ENCODE measurements at regions not wholly inside any gene's neighbourhood (a gene's known extent, or its start where the extent isn't known, plus 50 kb on each side); places are given as distances from the start of the nearest gene placed in this dataset.

DNA sequence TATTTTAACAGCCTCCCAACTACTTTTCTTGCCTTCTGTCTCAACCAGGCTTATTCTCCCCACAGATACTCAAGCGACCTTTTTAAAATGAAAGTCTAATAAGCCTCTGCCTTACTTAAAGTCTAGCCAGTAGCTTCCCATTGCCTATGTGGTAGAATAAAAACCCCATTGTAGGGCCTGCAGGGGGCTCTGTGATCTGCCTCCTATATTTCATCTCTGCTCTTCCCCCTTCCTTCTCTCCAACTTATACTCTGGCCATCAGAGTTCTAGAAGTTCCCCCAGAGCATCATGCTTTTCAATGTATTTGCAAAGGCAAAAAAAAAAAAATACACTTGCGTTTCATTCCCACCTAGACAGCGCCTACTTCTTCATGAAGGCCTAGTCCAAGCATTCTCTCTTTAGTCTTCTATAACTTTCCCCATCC lies 167.7 kb upstream of the ADO start:
- DNase-seq (ENCODE audit: low read depth in 2 of 2) = peak in 1 of 2 donors; percentile 29
- H3K4me3 ChIP-seq (replicated peaks in 1 of 2; ENCODE audit: low read depth in 2 of 2, low read length in 2 of 2) = no peak overlapping the region
- TF ChIP-seq, protein P1, sequence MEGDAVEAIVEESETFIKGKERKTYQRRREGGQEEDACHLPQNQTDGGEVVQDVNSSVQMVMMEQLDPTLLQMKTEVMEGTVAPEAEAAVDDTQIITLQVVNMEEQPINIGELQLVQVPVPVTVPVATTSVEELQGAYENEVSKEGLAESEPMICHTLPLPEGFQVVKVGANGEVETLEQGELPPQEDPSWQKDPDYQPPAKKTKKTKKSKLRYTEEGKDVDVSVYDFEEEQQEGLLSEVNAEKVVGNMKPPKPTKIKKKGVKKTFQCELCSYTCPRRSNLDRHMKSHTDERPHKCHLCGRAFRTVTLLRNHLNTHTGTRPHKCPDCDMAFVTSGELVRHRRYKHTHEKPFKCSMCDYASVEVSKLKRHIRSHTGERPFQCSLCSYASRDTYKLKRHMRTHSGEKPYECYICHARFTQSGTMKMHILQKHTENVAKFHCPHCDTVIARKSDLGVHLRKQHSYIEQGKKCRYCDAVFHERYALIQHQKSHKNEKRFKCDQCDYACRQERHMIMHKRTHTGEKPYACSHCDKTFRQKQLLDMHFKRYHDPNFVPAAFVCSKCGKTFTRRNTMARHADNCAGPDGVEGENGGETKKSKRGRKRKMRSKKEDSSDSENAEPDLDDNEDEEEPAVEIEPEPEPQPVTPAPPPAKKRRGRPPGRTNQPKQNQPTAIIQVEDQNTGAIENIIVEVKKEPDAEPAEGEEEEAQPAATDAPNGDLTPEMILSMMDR (IDR thresholded peaks at IDR 0.05; ENCODE audit: low read depth, low read length) = peak; percentile 26

- DNase-seq (ENCODE audit: low read depth in 2 of 2) = peak; percentile 58 to 67
- TF ChIP-seq, protein P1 (IDR thresholded peaks at IDR 0.05; ENCODE audit: low read depth, low read length) = no peak
- peak overlapping the region; percentile 1 to 22 for H3K4me3 ChIP-seq (replicated peaks in 1 of 2; ENCODE audit: low read depth in 2 of 2, low read length in 2 of 2)
Observed at GRCh38 chr10:62637249-62638061, 167.1 kb upstream of the ADO start.

GRCh38 chr10:62638062-62638477 lies 166.4 kb upstream of the ADO start:
- DNase-seq (ENCODE audit: low read depth in 2 of 2) = peak; percentile 62 to 81
- TF ChIP-seq, protein P1 (IDR thresholded peaks at IDR 0.05; ENCODE audit: low read depth, low read length) = no peak
- H3K4me3 ChIP-seq (replicated peaks in 1 of 2; ENCODE audit: low read depth in 2 of 2, low read length in 2 of 2) = no peak overlapping the region

GRCh38 chr10:62639144-62639543 lies 165.4 kb upstream of the ADO start:
- TF ChIP-seq, protein P1 (IDR thresholded peaks at IDR 0.05; ENCODE audit: low read depth, low read length) = no peak
- no peak for DNase-seq (ENCODE audit: low read depth in 2 of 2)
- no peak overlapping the region for H3K4me3 ChIP-seq (replicated peaks in 1 of 2; ENCODE audit: low read depth in 2 of 2, low read length in 2 of 2)

- peak in 1 of 2 donors; percentile 39 for DNase-seq (ENCODE audit: low read depth in 2 of 2)
- TF ChIP-seq, protein P1 (IDR thresholded peaks at IDR 0.05; ENCODE audit: low read depth, low read length) = no peak
Observed at GRCh38 chr10:62640411-62640810, 164.1 kb upstream of the ADO start.

GRCh38 chr10:62643606-62644587 lies 160.6 kb upstream of the ADO start:
- DNase-seq (ENCODE audit: low read depth in 2 of 2) = no peak
- TF ChIP-seq, protein P1 (IDR thresholded peaks at IDR 0.05; ENCODE audit: low read depth, low read length) = no peak
- H3K4me3 ChIP-seq (replicated peaks in 1 of 2; ENCODE audit: low read depth in 2 of 2, low read length in 2 of 2) = no peak overlapping the region

More at GRCh38 chr10:62640411-62640810, 164.1 kb upstream of the ADO start:
- no peak overlapping the region for H3K4me3 ChIP-seq (replicated peaks in 1 of 2; ENCODE audit: low read depth in 2 of 2, low read length in 2 of 2)
